Caco-2 (cell line): ENCODE measurements at regions not wholly inside any gene's neighbourhood (a gene's known extent, or its start where the extent isn't known, plus 50 kb on each side); places are given as distances from the start of the nearest gene placed in this dataset.
"Not testable (repeated sequence)": the region's sequence is repeated elsewhere in the genome, so short reads cannot be mapped to it uniquely, and the experiment has no call there.

Experiments used
- BruUV-seq: library from RNA; stranded (reverse); fragments of 400-500 nt; replicated peaks from 2 replicates; lab custom pipeline; 2021; lab: Mats Ljungman, UMichigan
- CTCF ChIA-PET: fragments of 300-600 bp; sonication (Branson Sonifier 250); formaldehyde crosslinking; loops from one replicate; lab custom pipeline; 2022; ENCODE audit warnings: antibody characterized with exemption; lab: Charles Lee
- POLR2A ChIA-PET: fragments of 300-600 bp; sonication (Branson Sonifier 250); formaldehyde crosslinking; loops from one replicate; lab custom pipeline; 2022; ENCODE audit warnings: antibody characterized with exemption; lab: Charles Lee
- DNase-seq, 2 experiments: peaks; one replicate each; pipeline versions ENCODE4 v3.0.0 to v3.0.0-alpha.2; 2020 to 2022
- H3K27me3 ChIP-seq: replicated peaks from 2 replicates; pipeline ENCODE4 v1.6.0; 2011; ENCODE audit warnings: low read length; ENCODE audit not compliant: control insufficient read depth, insufficient read depth
- H3K36me3 ChIP-seq: 2 replicates; pipeline ENCODE4 v1.5.1; 2011; ENCODE audit warnings: low read length; ENCODE audit not compliant: control insufficient read depth, insufficient read depth
- H3K4me1 ChIP-seq: fragments of 250-450 bp; sonication (Bioruptor Pico); 2 replicates; pipeline ENCODE4 v1.5.1; 2020; ENCODE audit warnings: mild to moderate bottlenecking
- H3K4me3 ChIP-seq: 2 replicates; pipeline ENCODE4 v1.5.1; 2011; ENCODE audit warnings: low read depth, mild to moderate bottlenecking, control low read depth, low read length
- H3K9me3 ChIP-seq: fragments of 250-450 bp; sonication (Bioruptor Pico); 2 replicates; pipeline ENCODE4 v1.5.1; 2020; ENCODE audit warnings: mild to moderate bottlenecking, moderate library complexity
- H3K27ac Mint-ChIP-seq: one replicate; pipeline ENCODE4 v1.8.0; 2022; ENCODE audit warnings: mixed read lengths; ENCODE audit not compliant: unreplicated experiment
- H3K27me3 Mint-ChIP-seq: one replicate; pipeline ENCODE4 v1.8.0; 2022; ENCODE audit warnings: mixed read lengths; ENCODE audit not compliant: insufficient read depth, unreplicated experiment
- H3K36me3 Mint-ChIP-seq: one replicate; pipeline ENCODE4 v1.8.0; 2022; ENCODE audit warnings: mild to moderate bottlenecking, mixed read lengths; ENCODE audit not compliant: insufficient read depth, unreplicated experiment
- H3K4me1 Mint-ChIP-seq: one replicate; pipeline ENCODE4 v1.8.0; 2022; ENCODE audit warnings: low read depth, mixed read lengths; ENCODE audit not compliant: unreplicated experiment
- H3K4me3 Mint-ChIP-seq: one replicate; pipeline ENCODE4 v1.8.0; 2022; ENCODE audit warnings: mild to moderate bottlenecking, moderate library complexity, mixed read lengths; ENCODE audit not compliant: unreplicated experiment
- H3K9me3 Mint-ChIP-seq: one replicate; pipeline ENCODE4 v1.8.0; 2022; ENCODE audit warnings: mixed read lengths; ENCODE audit not compliant: unreplicated experiment
- intact Hi-C: fragments of 100-400 bp; cut with micrococcal nuclease; formaldehyde crosslinking; loops from one replicate; pipeline ENCODE4 v1.10.0; 2022; ENCODE audit not compliant: unreplicated experiment
- TF ChIP-seq, protein P1 (sequence below), 2 experiments: fragments of 200-600 bp in 1 of 2; IDR thresholded peaks; 1 replicate in 1 of 2; 2 replicates in 1 of 2; pipeline versions ENCODE4 v1.5.1 to v1.8.0; 2011 to 2022; ENCODE audit warnings: antibody characterized with exemption in 1 of 2, control low read depth in 1 of 2, inconsistent platforms in 1 of 2, low read depth in 1 of 2, low read length in 1 of 2, mild to moderate bottlenecking in 1 of 2, moderate library complexity in 1 of 2; ENCODE audit not compliant: insufficient read depth in 1 of 2, severe bottlenecking in 1 of 2, unreplicated experiment in 1 of 2

DNA sequence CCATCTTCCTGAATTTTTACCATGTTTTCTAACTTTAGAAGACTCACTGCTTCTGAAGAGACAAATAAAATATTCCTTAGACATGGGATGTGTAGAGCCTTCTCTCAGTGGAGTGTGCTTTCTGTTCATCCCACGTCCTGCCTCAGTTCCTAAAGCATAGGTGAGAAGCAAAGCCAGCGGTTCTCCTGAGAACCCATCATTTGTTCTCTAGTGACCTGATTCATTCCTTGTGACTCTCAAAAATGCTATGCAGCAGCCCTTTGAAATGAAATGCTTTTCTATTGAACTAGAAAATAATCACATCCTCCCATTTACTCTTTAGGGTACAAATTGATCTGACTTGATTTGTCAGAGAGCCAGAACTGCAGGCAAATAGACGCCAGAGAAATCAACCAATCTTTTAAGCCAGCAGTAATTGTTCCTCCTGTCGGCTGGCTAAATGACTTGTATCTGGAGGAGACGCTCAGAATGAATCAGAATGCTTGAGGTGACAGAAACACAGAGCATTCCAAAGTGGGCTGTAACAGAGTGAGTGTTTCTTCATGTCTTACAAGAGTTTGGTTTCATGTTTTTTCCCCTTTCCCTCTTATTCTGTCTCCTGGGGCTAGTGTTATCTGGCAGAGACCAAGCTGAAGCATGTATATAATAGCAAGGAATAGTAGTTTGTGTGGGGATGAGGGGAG lies 81.3 kb upstream of the TMEM178A start:
- Histone ChIP-seq H3K4me1 (no peaks in the 10 kb centered on the region), H3K36me3 (no peaks in the 10 kb centered on the region), H3K4me3 (no peak overlapping the region), H3K27me3 (no peaks in the 10 kb centered on the region), H3K9me3 (peaks cover 13% of the 10 kb centered on the region)
- peaks cover 5% of the 10 kb centered on the region for H3K27me3 Mint-ChIP-seq
- H3K4me1 Mint-ChIP-seq = no peaks in the 10 kb centered on the region
- H3K27ac Mint-ChIP-seq = no peak overlapping the region
- no peaks in the 10 kb centered on the region for H3K36me3 Mint-ChIP-seq
- POLR2A ChIA-PET = no interaction called here
- TF ChIP-seq, protein P1, sequence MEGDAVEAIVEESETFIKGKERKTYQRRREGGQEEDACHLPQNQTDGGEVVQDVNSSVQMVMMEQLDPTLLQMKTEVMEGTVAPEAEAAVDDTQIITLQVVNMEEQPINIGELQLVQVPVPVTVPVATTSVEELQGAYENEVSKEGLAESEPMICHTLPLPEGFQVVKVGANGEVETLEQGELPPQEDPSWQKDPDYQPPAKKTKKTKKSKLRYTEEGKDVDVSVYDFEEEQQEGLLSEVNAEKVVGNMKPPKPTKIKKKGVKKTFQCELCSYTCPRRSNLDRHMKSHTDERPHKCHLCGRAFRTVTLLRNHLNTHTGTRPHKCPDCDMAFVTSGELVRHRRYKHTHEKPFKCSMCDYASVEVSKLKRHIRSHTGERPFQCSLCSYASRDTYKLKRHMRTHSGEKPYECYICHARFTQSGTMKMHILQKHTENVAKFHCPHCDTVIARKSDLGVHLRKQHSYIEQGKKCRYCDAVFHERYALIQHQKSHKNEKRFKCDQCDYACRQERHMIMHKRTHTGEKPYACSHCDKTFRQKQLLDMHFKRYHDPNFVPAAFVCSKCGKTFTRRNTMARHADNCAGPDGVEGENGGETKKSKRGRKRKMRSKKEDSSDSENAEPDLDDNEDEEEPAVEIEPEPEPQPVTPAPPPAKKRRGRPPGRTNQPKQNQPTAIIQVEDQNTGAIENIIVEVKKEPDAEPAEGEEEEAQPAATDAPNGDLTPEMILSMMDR (IDR thresholded peaks at IDR 0.05; ENCODE audit: insufficient read depth in 1 of 2, low read depth in 1 of 2, low read length in 1 of 2, severe bottlenecking in 1 of 2, unreplicated experiment in 1 of 2) = no peak
- intact Hi-C loops = no loop called here
- no peak for DNase-seq
- CTCF ChIA-PET = no interaction called here
- BruUV-seq = no TSS peak
- H3K4me3 Mint-ChIP-seq = no peak overlapping the region
- H3K9me3 Mint-ChIP-seq = peaks cover 22% of the 10 kb centered on the region

DNA sequence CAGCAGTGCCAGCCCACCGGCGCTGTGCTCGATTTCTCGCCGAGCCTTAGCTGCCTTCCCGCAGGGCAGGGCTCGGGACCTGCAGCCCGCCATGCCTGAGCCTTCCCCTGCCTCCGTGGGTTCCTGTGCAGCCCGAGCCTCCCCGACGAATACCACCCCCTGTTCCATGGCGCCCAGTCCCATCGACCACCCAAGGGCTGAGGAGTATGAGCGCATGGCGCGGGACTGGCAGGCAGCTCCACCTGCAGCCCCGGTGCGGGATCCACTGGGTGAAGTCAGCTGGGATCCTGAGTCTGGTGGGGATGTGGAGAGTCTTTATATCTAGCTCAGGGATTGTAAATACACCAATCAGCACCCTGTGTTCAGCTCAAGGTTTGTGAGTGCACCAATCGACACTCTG lies 80.2 kb upstream of the TMEM178A start:
- CTCF ChIA-PET, H3K36me3 ChIP-seq, H3K4me3 Mint-ChIP-seq, H3K27me3 ChIP-seq, H3K27me3 Mint-ChIP-seq, intact Hi-C loops, POLR2A ChIA-PET, DNase-seq, H3K36me3 Mint-ChIP-seq, BruUV-seq, H3K4me3 ChIP-seq, H3K4me1 ChIP-seq, H3K27ac Mint-ChIP-seq, H3K4me1 Mint-ChIP-seq: not testable (repeated sequence)
- peaks cover 22% of the 10 kb centered on the region for H3K9me3 Mint-ChIP-seq
- peaks cover 13% of the 10 kb centered on the region for H3K9me3 ChIP-seq

DNA sequence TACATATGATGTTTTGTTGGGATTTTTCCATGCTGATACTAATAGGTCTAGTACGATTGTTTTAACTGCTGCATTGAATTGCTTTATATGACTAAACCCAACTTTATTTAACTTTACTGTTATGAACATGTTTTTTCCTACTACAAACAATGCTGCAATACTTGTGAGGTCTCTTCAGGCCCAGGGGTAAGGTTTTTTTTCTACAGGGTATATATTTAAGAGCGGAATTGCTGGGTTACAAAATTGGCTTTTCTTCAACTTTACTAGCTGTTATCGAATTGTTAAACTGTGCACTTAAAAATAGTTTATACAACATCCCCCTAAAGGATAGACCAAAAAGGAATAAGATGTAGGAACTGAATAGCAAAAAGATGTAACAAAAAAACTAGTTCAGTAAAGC lies 78.5 kb upstream of the TMEM178A start:
- H3K27ac Mint-ChIP-seq = no peak overlapping the region
- TF ChIP-seq, protein P1 (IDR thresholded peaks at IDR 0.05; ENCODE audit: insufficient read depth in 1 of 2, low read depth in 1 of 2, low read length in 1 of 2, severe bottlenecking in 1 of 2, unreplicated experiment in 1 of 2) = no peak
- Histone ChIP-seq H3K9me3 (peaks cover 7% of the 10 kb centered on the region), H3K36me3 (no peaks in the 10 kb centered on the region), H3K4me1 (no peaks in the 10 kb centered on the region), H3K4me3 (no peak overlapping the region), H3K27me3 (no peaks in the 10 kb centered on the region)
- ChIA-PET CTCF (no interaction called here), POLR2A (no interaction called here)
- H3K4me3 Mint-ChIP-seq = no peak overlapping the region
- H3K9me3 Mint-ChIP-seq = peaks cover 13% of the 10 kb centered on the region
- H3K4me1 Mint-ChIP-seq = no peaks in the 10 kb centered on the region
- BruUV-seq = no TSS peak
- DNase-seq = no peak
- no peaks in the 10 kb centered on the region for H3K36me3 Mint-ChIP-seq
- intact Hi-C loops = no loop called here
- peaks cover 5% of the 10 kb centered on the region for H3K27me3 Mint-ChIP-seq
